Neural cell (in vitro differentiated cells): ENCODE measurements at regions not wholly inside any gene's neighbourhood (a gene's known extent, or its start where the extent isn't known, plus 50 kb on each side); places are given as distances from the start of the nearest gene placed in this dataset.

ENCODE experiments used
- H2AFZ ChIP-seq: fragments of 200-600, 300-800 bp; sonication (generic), shearing (Covaris generic); 2 replicates; pipeline ENCODE4 v1.6.0; 2014; ENCODE audit warnings: low read depth, mild to moderate bottlenecking, antibody characterized with exemption, low read length, moderate library complexity
- H3F3A ChIP-seq: fragments of 200-600 bp; shearing (Covaris generic); 2 replicates; pipeline ENCODE4 v1.6.1; 2016; ENCODE audit warnings: mild to moderate bottlenecking, moderate library complexity, mixed read lengths, antibody characterized with exemption, low read length; ENCODE audit not compliant: insufficient read depth, poor library complexity, severe bottlenecking
- H3K27ac ChIP-seq: fragments of 200-600, 300-800 bp; sonication (generic), shearing (Covaris generic); 2 replicates; pipeline ENCODE4 v1.5.1; 2014; ENCODE audit warnings: mild to moderate bottlenecking, low read length, moderate library complexity
- H3K27me3 ChIP-seq: fragments of 300-800, 200-600 bp; sonication (generic), shearing (Covaris generic); 2 replicates; pipeline ENCODE4 v1.6.0; 2014; ENCODE audit warnings: mild to moderate bottlenecking, low read depth, low read length, moderate library complexity; ENCODE audit not compliant: insufficient read depth
- H3K36me3 ChIP-seq: fragments of 300-800, 200-600 bp; sonication (generic), shearing (Covaris generic); 2 replicates; pipeline ENCODE4 v1.5.1; 2014; ENCODE audit warnings: mild to moderate bottlenecking, antibody characterized with exemption, low read length, moderate library complexity; ENCODE audit not compliant: insufficient read depth
- H3K4me2 ChIP-seq: fragments of 300-800, 200-600 bp; sonication (generic), shearing (Covaris generic); 2 replicates; pipeline ENCODE4 v1.6.0; 2014; ENCODE audit warnings: mild to moderate bottlenecking, low read length
- H3K4me3 ChIP-seq: fragments of 300-800, 200-600 bp; sonication (generic), shearing (Covaris generic); 2 replicates; pipeline ENCODE4 v1.5.1; 2014; ENCODE audit warnings: mild to moderate bottlenecking, low read length, moderate library complexity
- H3K79me2 ChIP-seq: fragments of 200-600 bp; shearing (Covaris generic); replicated peaks from 2 replicates; pipeline ENCODE4 v1.6.0; 2014; ENCODE audit warnings: mild to moderate bottlenecking, low read length, moderate library complexity; ENCODE audit not compliant: insufficient read depth
- H3K9ac ChIP-seq: fragments of 300-800, 200-600 bp; sonication (generic), shearing (Covaris generic); 2 replicates; pipeline ENCODE4 v1.6.1; 2016; ENCODE audit warnings: mild to moderate bottlenecking, low read length, mixed read lengths
- H3K9me2 ChIP-seq: fragments of 200-600 bp; shearing (Covaris generic); 2 replicates; pipeline ENCODE4 v1.6.1; 2016; ENCODE audit warnings: mild to moderate bottlenecking, low read length, mixed read lengths; ENCODE audit not compliant: insufficient read depth
- H3K9me3 ChIP-seq: fragments of 200-600, 300-800 bp; sonication (generic), shearing (Covaris generic); 2 replicates; pipeline ENCODE4 v1.6.1; 2016; ENCODE audit warnings: mild to moderate bottlenecking, mixed run types, low read length, moderate library complexity, mixed read lengths
- H4K20me1 ChIP-seq: fragments of 200-600 bp; shearing (Covaris generic); 2 replicates; pipeline ENCODE4 v1.6.1; 2016; ENCODE audit warnings: mild to moderate bottlenecking, mixed run types; ENCODE audit not compliant: insufficient read depth
- CTCF ChIP-seq: fragments of 450-650 bp; IDR thresholded peaks from 2 replicates; pipeline ENCODE4 v1.5.1; 2014; ENCODE audit warnings: antibody characterized with exemption, mild to moderate bottlenecking, moderate library complexity; ENCODE audit not compliant: poor library complexity, severe bottlenecking
- EP300 ChIP-seq: fragments of 450-650 bp; conservative IDR thresholded peaks from 2 replicates; pipeline ENCODE4 v1.6.1; 2014; ENCODE audit warnings: antibody characterized with exemption, mild to moderate bottlenecking, moderate library complexity; ENCODE audit not compliant: poor library complexity, severe bottlenecking
- EZH2 ChIP-seq: fragments of 200-600, 300-800 bp; shearing (Covaris generic), sonication (generic); IDR thresholded peaks from 2 replicates; pipeline ENCODE4 v1.6.1; 2014; ENCODE audit warnings: antibody characterized with exemption, low read length, borderline replicate concordance, mild to moderate bottlenecking; ENCODE audit not compliant: insufficient read depth, poor library complexity, severe bottlenecking
- MXI1 ChIP-seq: fragments of 450-650 bp; conservative IDR thresholded peaks from 2 replicates; pipeline ENCODE4 v1.6.1; 2014; ENCODE audit warnings: antibody characterized with exemption, mild to moderate bottlenecking; ENCODE audit not compliant: poor library complexity, severe bottlenecking
- POLR2AphosphoS5 ChIP-seq: IDR thresholded peaks from 2 replicates; pipeline ENCODE4 v1.6.1; 2012
- RAD21 ChIP-seq: fragments of 450-650 bp; conservative IDR thresholded peaks from 2 replicates; pipeline ENCODE4 v1.6.1; 2014; ENCODE audit warnings: antibody characterized with exemption, mild to moderate bottlenecking, moderate library complexity
- REST ChIP-seq: IDR thresholded peaks from 2 replicates; pipeline ENCODE4 v1.6.1; 2012; ENCODE audit warnings: borderline replicate concordance
- SMC3 ChIP-seq: fragments of 450-650 bp; conservative IDR thresholded peaks from 2 replicates; pipeline ENCODE4 v1.6.1; 2014; ENCODE audit warnings: antibody characterized with exemption, mild to moderate bottlenecking, moderate library complexity; ENCODE audit not compliant: poor library complexity
- TAF1 ChIP-seq: IDR thresholded peaks from 2 replicates; pipeline ENCODE4 v1.6.1; 2012; ENCODE audit warnings: low read depth

GRCh38 chr5:67957374-67957773, 258.2 kb upstream of the PIK3R1 start:
- H3K9me3 ChIP-seq, result no peaks in the 10 kb centered on the region
- H3F3A ChIP-seq, result no peaks in the 10 kb centered on the region
- TF ChIP-seq POLR2AphosphoS5, result no peak
- TF ChIP-seq SMC3, result no peak
- TF ChIP-seq REST, result no peak
- TF ChIP-seq CTCF, result no peak
- no peak for TF ChIP-seq RAD21
- no peak for TF ChIP-seq TAF1
- no peak for TF ChIP-seq EP300
- no peak for TF ChIP-seq EZH2
- TF ChIP-seq MXI1, result no peak
- no peak overlapping the region for H3K9ac ChIP-seq
- H2AFZ ChIP-seq, result no peak overlapping the region
- H4K20me1 ChIP-seq, result no peaks in the 10 kb centered on the region
- no peak overlapping the region for H3K4me2 ChIP-seq
- H3K27ac ChIP-seq, result no peak overlapping the region
- H3K27me3 ChIP-seq, result no peaks in the 10 kb centered on the region
- no peaks in the 10 kb centered on the region for H3K9me2 ChIP-seq
- no peaks in the 10 kb centered on the region for H3K79me2 ChIP-seq
- no peak overlapping the region for H3K4me3 ChIP-seq
- no peaks in the 10 kb centered on the region for H3K36me3 ChIP-seq

DNA sequence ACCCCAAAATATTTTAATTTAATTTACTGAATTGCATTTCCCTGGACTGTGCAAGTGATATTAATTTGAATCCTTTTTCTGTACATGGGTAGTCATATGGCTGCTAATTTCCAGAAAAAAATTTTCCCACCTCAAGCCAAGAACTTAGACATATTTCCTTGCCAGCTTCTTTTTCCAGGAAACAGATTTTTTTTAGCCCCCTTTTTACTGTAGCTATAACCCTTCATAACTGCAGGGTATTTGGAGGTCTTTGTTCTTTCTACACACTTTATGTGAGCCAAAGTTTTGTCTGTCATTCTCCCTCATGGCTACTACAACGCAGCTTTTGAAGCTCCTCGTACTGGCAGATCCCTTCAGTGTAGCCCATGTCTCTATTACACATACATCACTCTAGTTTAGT, 261.2 kb upstream of the PIK3R1 start:
- Histone ChIP-seq H3K27ac (no peak overlapping the region), H2AFZ (no peak overlapping the region), H4K20me1 (no peaks in the 10 kb centered on the region)

More for the DNA sequence above, 261.2 kb upstream of the PIK3R1 start:
- H3K27me3 ChIP-seq, result no peaks in the 10 kb centered on the region
- H3K4me3 ChIP-seq, result no peak overlapping the region
- H3K79me2 ChIP-seq, result no peaks in the 10 kb centered on the region
- H3K36me3 ChIP-seq, result no peaks in the 10 kb centered on the region
- H3K9ac ChIP-seq, result no peak overlapping the region
- no peaks in the 10 kb centered on the region for H3F3A ChIP-seq
- no peaks in the 10 kb centered on the region for H3K9me3 ChIP-seq
- TF ChIP-seq TAF1 (no peak), MXI1 (no peak), REST (no peak), EP300 (no peak), CTCF (no peak), RAD21 (no peak), SMC3 (no peak), POLR2AphosphoS5 (no peak), EZH2 (no peak)
- H3K9me2 ChIP-seq, result no peaks in the 10 kb centered on the region
- no peak overlapping the region for H3K4me2 ChIP-seq
